Psoas muscle (tissue), 7 donors: ENCODE measurements at regions not wholly inside any gene's neighbourhood (a gene's known extent, or its start where the extent isn't known, plus 50 kb on each side); places are given as distances from the start of the nearest gene placed in this dataset.

Experiments used
- ATAC-seq, 4 donors: fragments of 200-7000 bp; cut with Tn5 transposase; one replicate each; pipeline ENCODE4 v1.9.1; 2020; ENCODE audit warnings: moderate library complexity in 3 of 4, mild to moderate bottlenecking in 2 of 4
- DNase-seq, 2 donors: peaks; one replicate each; pipeline ENCODE4 v3.0.0-alpha.2; 2020
- H3K27ac ChIP-seq: fragments of 200-600 bp; one replicate; pipeline ENCODE4 v1.8.0; 2022
- H3K27me3 ChIP-seq, 3 donors: fragments of 200-600 bp in 1 of 3; one replicate each; pipeline versions ENCODE4 v1.6.1 to v1.8.0; 2013 to 2022; ENCODE audit warnings: low read length in 2 of 3, mild to moderate bottlenecking in 2 of 3, moderate library complexity in 1 of 3; ENCODE audit not compliant: insufficient read depth in 3 of 3
- H3K36me3 ChIP-seq, 2 donors: fragments of 200-600 bp in 1 of 2; one replicate each; pipeline versions ENCODE4 v1.6.1 to v1.8.0; 2013 to 2022; ENCODE audit warnings: low read depth in 1 of 2, mild to moderate bottlenecking in 1 of 2, moderate library complexity in 1 of 2; ENCODE audit not compliant: insufficient read depth in 1 of 2
- H3K4me1 ChIP-seq: fragments of 200-600 bp; one replicate; pipeline ENCODE4 v1.8.0; 2022
- H3K4me3 ChIP-seq: fragments of 200-600 bp; one replicate; pipeline ENCODE4 v1.8.0; 2022; ENCODE audit warnings: mild to moderate bottlenecking
- H3K9me3 ChIP-seq: fragments of 200-600 bp; one replicate; pipeline ENCODE4 v1.8.0; 2022
- CTCF ChIP-seq: fragments of 200-600 bp; IDR thresholded peaks from one replicate; pipeline ENCODE4 v1.8.0; 2022; ENCODE audit warnings: antibody characterized with exemption
- WGBS, 3 donors: extraction: QIAGEN DNeasy Blood & Tissue Kit; methylation state at CpG; one replicate each; pipeline versions ENCODE4 v1.1.6 to v1.1.7; 2013; 5-methylcytosine and 5-hydroxymethylcytosine counted together
- intact Hi-C, 2 donors: fragments of 100-400 bp; cut with DNase I; formaldehyde crosslinking; loops; one replicate each; pipeline versions ENCODE4 v1.11.0 to v1.14.2; 2022
- donor health status: healthy with polysubstance abuse.
- donor health status: DM: no; HTN: no; CAD: no; lungs with moderate emphysema.
- donor health status: Bipolar disorder and iron deficiency.
- donor health status: healthy.
- donor health status: DM: yes; HTN: yes; CAD: no.
- donor health status: DM: no; HTN: no; CAD: no.
- donor health status: DM: yes; HTN: yes; CAD: no.

- H3K36me3 ChIP-seq, result no peaks in the 10 kb centered on the region
- intact Hi-C loops, result no loop called here
- no peaks in the 10 kb centered on the region for H3K9me3 ChIP-seq
- WGBS, 3 donors, result 96 to 98% (median 97%) methylated on average over 14 of the region's 14 CpGs
- H3K27me3 ChIP-seq, result no peaks in the 10 kb centered on the region
- no peak for TF ChIP-seq CTCF
- H3K27ac ChIP-seq, result no peak overlapping the region
- no peak for DNase-seq
- no peak for ATAC-seq
- H3K4me3 ChIP-seq, result no peak overlapping the region
- no peaks in the 10 kb centered on the region for H3K4me1 ChIP-seq
Measured at GRCh38 chr2:15801439-15801838, 138.9 kb upstream of the MYCN start.

- 90 to 94% (median 93%) methylated on average over 6 of the region's 6 CpGs for WGBS, 3 donors
- H3K4me1 ChIP-seq, result no peaks in the 10 kb centered on the region
- H3K27ac ChIP-seq, result no peak overlapping the region
- intact Hi-C loops, result no loop called here
- ATAC-seq, result no peak
- no peaks in the 10 kb centered on the region for H3K9me3 ChIP-seq
- TF ChIP-seq CTCF, result no peak
- no peaks in the 10 kb centered on the region for H3K36me3 ChIP-seq
- no peak for DNase-seq
- no peak overlapping the region for H3K4me3 ChIP-seq
- H3K27me3 ChIP-seq, result no peaks in the 10 kb centered on the region
Measured at GRCh38 chr2:15801904-15802303, 138.4 kb upstream of the MYCN start.

GRCh38 chr2:15802657-15803542 lies 137.4 kb upstream of the MYCN start:
- no peak for ATAC-seq
- intact Hi-C loops, result no loop called here

GRCh38 chr2:15803543-15804245 lies 136.7 kb upstream of the MYCN start:
- Histone ChIP-seq H3K9me3 (no peaks in the 10 kb centered on the region), H3K4me3 (no peak overlapping the region), H3K27me3 (no peaks in the 10 kb centered on the region), H3K4me1 (no peaks in the 10 kb centered on the region), H3K27ac (no peak overlapping the region), H3K36me3 (no peaks in the 10 kb centered on the region)
- ATAC-seq, result no peak
- WGBS, 3 donors, result 92 to 94% (median 92%) methylated on average over 12 of the region's 12 CpGs
- intact Hi-C loops, result no loop called here
- no peak for DNase-seq
- TF ChIP-seq CTCF, result no peak

More at GRCh38 chr2:15802657-15803542, 137.4 kb upstream of the MYCN start:
- no peak overlapping the region for H3K27ac ChIP-seq
- no peaks in the 10 kb centered on the region for H3K36me3 ChIP-seq
- H3K9me3 ChIP-seq, result no peaks in the 10 kb centered on the region
- no peaks in the 10 kb centered on the region for H3K4me1 ChIP-seq
- H3K4me3 ChIP-seq, result no peak overlapping the region
- WGBS, 3 donors, result 37 to 46% (median 40%) methylated on average over 10 of the region's 10 CpGs
- H3K27me3 ChIP-seq, result no peaks in the 10 kb centered on the region
- no peak for TF ChIP-seq CTCF
- no peak for DNase-seq
